H1 (cell line): ENCODE measurements at regions not wholly inside any gene's neighbourhood (a gene's known extent, or its start where the extent isn't known, plus 50 kb on each side); places are given as distances from the start of the nearest gene placed in this dataset.

Experiments
- CREB1 ChIP-seq: IDR thresholded peaks from 2 replicates; pipeline ENCODE4 v1.6.1; 2012; ENCODE audit warnings: inconsistent platforms
- EP300 ChIP-seq, 2 experiments: IDR thresholded peaks; 1 replicate in 1 of 2; 2 replicates in 1 of 2; pipeline ENCODE4 v1.6.1; 2011 to 2012; ENCODE audit warnings: low read depth in 2 of 2, low read length in 2 of 2, mild to moderate bottlenecking in 2 of 2, borderline replicate concordance in 1 of 2, inconsistent platforms in 1 of 2, moderate library complexity in 1 of 2
- POLR2A ChIP-seq, 2 experiments: IDR thresholded peaks; 1 replicate in 1 of 2; 2 replicates in 1 of 2; pipeline ENCODE4 v1.6.1; 2011; ENCODE audit warnings: low read depth in 2 of 2, low read length in 2 of 2, mild to moderate bottlenecking in 2 of 2; ENCODE audit errors: control extremely low read depth in 1 of 2
- RXRA ChIP-seq: IDR thresholded peaks from 2 replicates; pipeline ENCODE4 v1.6.1; 2011; ENCODE audit warnings: low read depth, mild to moderate bottlenecking, low read length, moderate library complexity; ENCODE audit not compliant: insufficient read depth
- TF ChIP-seq, protein P1 (sequence below), 3 experiments: IDR thresholded peaks; 1 replicate in 2 of 3; 2 replicates in 1 of 3; pipeline versions ENCODE4 v1.5.1 to v1.6.1; 2011; ENCODE audit warnings: low read length in 3 of 3, mild to moderate bottlenecking in 3 of 3, inconsistent platforms in 2 of 3, low read depth in 1 of 3, moderate library complexity in 1 of 3; ENCODE audit not compliant: insufficient read depth in 1 of 3; ENCODE audit errors: control extremely low read depth in 1 of 3

DNA sequence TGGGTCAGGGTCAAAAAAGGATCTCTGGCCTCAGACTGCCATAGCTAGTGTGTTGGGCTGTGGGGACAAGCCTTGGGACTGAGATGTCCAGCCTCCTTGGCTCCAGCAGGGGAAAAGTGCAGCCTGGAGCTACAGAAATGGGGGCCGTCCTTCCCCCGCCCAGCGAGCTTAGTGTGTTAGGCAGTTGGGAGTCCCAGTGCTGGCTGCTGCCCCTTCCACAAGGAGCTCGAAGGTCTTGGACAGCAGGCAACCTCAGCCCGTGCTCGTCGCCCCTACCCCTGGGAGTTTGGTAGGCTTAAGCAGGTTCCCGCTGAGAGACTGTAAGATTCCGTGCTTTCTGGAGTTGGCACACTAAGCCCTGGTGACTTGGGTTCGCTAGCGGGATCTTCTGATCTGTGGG is 293.0 kb upstream of the CDH12 start:
- TF ChIP-seq, protein P1, sequence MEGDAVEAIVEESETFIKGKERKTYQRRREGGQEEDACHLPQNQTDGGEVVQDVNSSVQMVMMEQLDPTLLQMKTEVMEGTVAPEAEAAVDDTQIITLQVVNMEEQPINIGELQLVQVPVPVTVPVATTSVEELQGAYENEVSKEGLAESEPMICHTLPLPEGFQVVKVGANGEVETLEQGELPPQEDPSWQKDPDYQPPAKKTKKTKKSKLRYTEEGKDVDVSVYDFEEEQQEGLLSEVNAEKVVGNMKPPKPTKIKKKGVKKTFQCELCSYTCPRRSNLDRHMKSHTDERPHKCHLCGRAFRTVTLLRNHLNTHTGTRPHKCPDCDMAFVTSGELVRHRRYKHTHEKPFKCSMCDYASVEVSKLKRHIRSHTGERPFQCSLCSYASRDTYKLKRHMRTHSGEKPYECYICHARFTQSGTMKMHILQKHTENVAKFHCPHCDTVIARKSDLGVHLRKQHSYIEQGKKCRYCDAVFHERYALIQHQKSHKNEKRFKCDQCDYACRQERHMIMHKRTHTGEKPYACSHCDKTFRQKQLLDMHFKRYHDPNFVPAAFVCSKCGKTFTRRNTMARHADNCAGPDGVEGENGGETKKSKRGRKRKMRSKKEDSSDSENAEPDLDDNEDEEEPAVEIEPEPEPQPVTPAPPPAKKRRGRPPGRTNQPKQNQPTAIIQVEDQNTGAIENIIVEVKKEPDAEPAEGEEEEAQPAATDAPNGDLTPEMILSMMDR (IDR thresholded peaks at IDR 0.05; ENCODE audit: control extremely low read depth in 1 of 3, insufficient read depth in 1 of 3, low read depth in 1 of 3, low read length in 3 of 3): no peak
- no peak for TF ChIP-seq RXRA
- no peak for TF ChIP-seq EP300 (IDR thresholded peaks at IDR 0.05; ENCODE audit: borderline replicate concordance in 1 of 2, low read depth in 2 of 2, low read length in 2 of 2)
- no peak for TF ChIP-seq POLR2A (IDR thresholded peaks at IDR 0.05; ENCODE audit: control extremely low read depth in 1 of 2, low read depth in 2 of 2, low read length in 2 of 2)
- no peak for TF ChIP-seq CREB1
